Hepatocyte (in vitro differentiated cells): ENCODE measurements at regions not wholly inside any gene's neighbourhood (a gene's known extent, or its start where the extent isn't known, plus 50 kb on each side); places are given as distances from the start of the nearest gene placed in this dataset.

Experiments
- DNase-seq: peaks from one replicate; pipeline ENCODE4 v3.0.0-alpha.2; 2016; ENCODE audit warnings: low spot score
- H2AFZ ChIP-seq: fragments of 200-600 bp; sonication (generic); 2 replicates; pipeline ENCODE4 v1.6.0; 2016; ENCODE audit warnings: antibody characterized with exemption, mild to moderate bottlenecking
- H3K27ac ChIP-seq: fragments of 200-600 bp; sonication (generic); 2 replicates; pipeline ENCODE4 v1.5.1; 2016; ENCODE audit warnings: mild to moderate bottlenecking
- H3K27me3 ChIP-seq: fragments of 200-600 bp; sonication (generic); 2 replicates; pipeline ENCODE4 v1.6.1; 2016
- H3K36me3 ChIP-seq: fragments of 200-600 bp; sonication (generic); replicated peaks from 2 replicates; pipeline ENCODE4 v1.5.1; 2016; ENCODE audit warnings: low read depth; ENCODE audit not compliant: insufficient read depth
- H3K4me1 ChIP-seq: fragments of 200-600 bp; sonication (generic); 2 replicates; pipeline ENCODE4 v1.5.1; 2016; ENCODE audit warnings: mild to moderate bottlenecking, moderate library complexity; ENCODE audit not compliant: insufficient read depth
- H3K4me2 ChIP-seq: fragments of 200-600 bp; sonication (generic); 2 replicates; pipeline ENCODE4 v1.6.0; 2016
- H3K4me3 ChIP-seq: fragments of 200-600 bp; sonication (generic); 2 replicates; pipeline ENCODE4 v1.5.1; 2016; ENCODE audit warnings: mild to moderate bottlenecking
- H3K79me2 ChIP-seq: fragments of 200-600 bp; sonication (generic); 2 replicates; pipeline ENCODE4 v1.6.0; 2017; ENCODE audit warnings: mild to moderate bottlenecking
- H3K9me2 ChIP-seq: fragments of 200-600 bp; sonication (generic); replicated peaks from 2 replicates; pipeline ENCODE4 v1.6.0; 2017; ENCODE audit warnings: mild to moderate bottlenecking; ENCODE audit not compliant: insufficient read depth
- H3K9me3 ChIP-seq: fragments of 200-600 bp; sonication (generic); 2 replicates; pipeline ENCODE4 v1.5.1; 2016; ENCODE audit warnings: low read depth, mild to moderate bottlenecking
- H4K20me1 ChIP-seq: fragments of 200-600 bp; sonication (generic); 2 replicates; pipeline ENCODE4 v1.6.0; 2016; ENCODE audit warnings: mild to moderate bottlenecking; ENCODE audit not compliant: insufficient read depth, poor library complexity, severe bottlenecking
- CTCF ChIP-seq: fragments of 200-600 bp; sonication (generic); IDR thresholded peaks from 2 replicates; pipeline ENCODE4 v1.5.1; 2016; ENCODE audit warnings: antibody characterized with exemption, mild to moderate bottlenecking; ENCODE audit not compliant: poor library complexity
- EZH2 ChIP-seq: fragments of 200-600 bp; sonication (generic); IDR thresholded peaks from 2 replicates; pipeline ENCODE4 v1.6.1; 2016; ENCODE audit warnings: antibody characterized with exemption, mild to moderate bottlenecking, borderline replicate concordance
- EZH2phosphoT487 ChIP-seq: fragments of 200-600 bp; sonication (generic); IDR thresholded peaks from one replicate; pipeline ENCODE4 v1.6.1; 2018; ENCODE audit warnings: antibody characterized with exemption, mild to moderate bottlenecking, low read depth, moderate library complexity; ENCODE audit not compliant: unreplicated experiment, severe bottlenecking
- WGBS: methylation state at CpG from one replicate; pipeline ENCODE4 v1.1.6; 2016; ENCODE audit warnings: low lambda C conversion rate; ENCODE audit errors: missing lambda C conversion rate; 5-methylcytosine and 5-hydroxymethylcytosine counted together

- Histone ChIP-seq H4K20me1 (no peaks in the 10 kb centered on the region), H3K4me2 (no peak overlapping the region), H3K36me3 (no peaks in the 10 kb centered on the region), H3K79me2 (no peaks in the 10 kb centered on the region), H3K27ac (no peak overlapping the region), H3K4me3 (no peak overlapping the region), H2AFZ (no peak overlapping the region), H3K4me1 (no peaks in the 10 kb centered on the region), H3K9me2 (no peaks in the 10 kb centered on the region), H3K9me3 (no peaks in the 10 kb centered on the region), H3K27me3 (no peaks in the 10 kb centered on the region)
- WGBS: 73% methylated on average over 5 of the region's 5 CpGs
- TF ChIP-seq EZH2 (no peak), EZH2phosphoT487 (no peak), CTCF (no peak)
- DNase-seq: no peak
Measured at GRCh38 chr18:56221195-56222065, 417.0 kb downstream of the TXNL1 start.

GRCh38 chr18:56217406-56217805 lies 421.0 kb downstream of the TXNL1 start:
- Histone ChIP-seq H3K4me2 (no peak overlapping the region), H2AFZ (no peak overlapping the region), H3K27me3 (no peaks in the 10 kb centered on the region), H3K79me2 (no peaks in the 10 kb centered on the region), H3K4me3 (no peak overlapping the region), H3K4me1 (no peaks in the 10 kb centered on the region), H3K27ac (no peak overlapping the region), H3K36me3 (no peaks in the 10 kb centered on the region), H4K20me1 (no peaks in the 10 kb centered on the region), H3K9me2 (no peaks in the 10 kb centered on the region), H3K9me3 (no peaks in the 10 kb centered on the region)
- no peak for TF ChIP-seq EZH2phosphoT487
- no peak for TF ChIP-seq EZH2
- no peak for TF ChIP-seq CTCF
- WGBS: 91% methylated on average over 1 of the region's 1 CpG
- DNase-seq: no peak

- no peaks in the 10 kb centered on the region for H3K4me1 ChIP-seq
- H4K20me1 ChIP-seq: no peaks in the 10 kb centered on the region
- no peaks in the 10 kb centered on the region for H3K9me2 ChIP-seq
- H3K27ac ChIP-seq: no peak overlapping the region
- no peak overlapping the region for H3K4me2 ChIP-seq
- no peak overlapping the region for H2AFZ ChIP-seq
- no peak overlapping the region for H3K4me3 ChIP-seq
- peak; percentile 13 for DNase-seq
- WGBS: 21% methylated on average over 1 of the region's 1 CpG
- H3K27me3 ChIP-seq: no peaks in the 10 kb centered on the region
- TF ChIP-seq EZH2phosphoT487: no peak
- no peaks in the 10 kb centered on the region for H3K79me2 ChIP-seq
- H3K36me3 ChIP-seq: no peaks in the 10 kb centered on the region
- H3K9me3 ChIP-seq: no peaks in the 10 kb centered on the region
Measured at GRCh38 chr18:56214706-56215105, 423.7 kb downstream of the TXNL1 start.

- TF ChIP-seq EZH2phosphoT487 (no peak), CTCF (no peak), EZH2 (no peak)
- H3K4me3 ChIP-seq: no peak overlapping the region
- 95% methylated on average over 3 of the region's 3 CpGs for WGBS
- no peaks in the 10 kb centered on the region for H3K9me2 ChIP-seq
- no peaks in the 10 kb centered on the region for H3K27me3 ChIP-seq
- no peaks in the 10 kb centered on the region for H3K36me3 ChIP-seq
- H3K27ac ChIP-seq: no peak overlapping the region
- H3K4me2 ChIP-seq: no peak overlapping the region
- H3K9me3 ChIP-seq: no peaks in the 10 kb centered on the region
- no peak overlapping the region for H2AFZ ChIP-seq
- no peak for DNase-seq
- no peaks in the 10 kb centered on the region for H3K4me1 ChIP-seq
- no peaks in the 10 kb centered on the region for H3K79me2 ChIP-seq
- H4K20me1 ChIP-seq: no peaks in the 10 kb centered on the region
Measured at GRCh38 chr18:56210520-56210919, 427.9 kb downstream of the TXNL1 start.
